K562 (cell line): ENCODE measurements at regions not wholly inside any gene's neighbourhood (a gene's known extent, or its start where the extent isn't known, plus 50 kb on each side); places are given as distances from the start of the nearest gene placed in this dataset.

ENCODE experiments used
- EGR1 ChIP-seq: fragments of 450-650 bp; conservative IDR thresholded peaks from 2 replicates; pipeline ENCODE4 v1.6.1; 2017; ENCODE audit warnings: mild to moderate bottlenecking
- FOXK1 ChIP-seq: sonication (generic); formaldehyde crosslinking; IDR thresholded peaks from 2 replicates; pipeline ENCODE4 v1.8.0; 2022; ENCODE audit warnings: missing genetic modification reagents, mild to moderate bottlenecking, borderline replicate concordance
- POLR2A ChIP-seq: fragments of 450-650 bp; conservative IDR thresholded peaks from 2 replicates; pipeline ENCODE4 v1.6.1; 2016
- RFX5 ChIP-seq: IDR thresholded peaks from 2 replicates; pipeline ENCODE4 v1.6.1; 2011; ENCODE audit warnings: low read depth, mild to moderate bottlenecking, improper control_type of control experiment, low read length
- SRSF9 ChIP-seq: fragments of 200-400 bp; formaldehyde crosslinking; IDR thresholded peaks from 2 replicates; pipeline ENCODE4 v1.6.1; 2017; ENCODE audit warnings: low read depth, low read length, borderline replicate concordance
- TF ChIP-seq, protein P1 (sequence below), 3 experiments: IDR thresholded peaks in 2 of 3; conservative IDR thresholded peaks in 1 of 3; 2 replicates each; pipeline ENCODE4 v1.5.1; 2011 to 2012; ENCODE audit warnings: low read length in 3 of 3, mild to moderate bottlenecking in 3 of 3, control low read depth in 2 of 3, improper control_type of control experiment in 1 of 3, inconsistent platforms in 1 of 3, low read depth in 1 of 3, mixed read lengths in 1 of 3, moderate library complexity in 1 of 3; ENCODE audit not compliant: insufficient read depth in 2 of 3

DNA sequence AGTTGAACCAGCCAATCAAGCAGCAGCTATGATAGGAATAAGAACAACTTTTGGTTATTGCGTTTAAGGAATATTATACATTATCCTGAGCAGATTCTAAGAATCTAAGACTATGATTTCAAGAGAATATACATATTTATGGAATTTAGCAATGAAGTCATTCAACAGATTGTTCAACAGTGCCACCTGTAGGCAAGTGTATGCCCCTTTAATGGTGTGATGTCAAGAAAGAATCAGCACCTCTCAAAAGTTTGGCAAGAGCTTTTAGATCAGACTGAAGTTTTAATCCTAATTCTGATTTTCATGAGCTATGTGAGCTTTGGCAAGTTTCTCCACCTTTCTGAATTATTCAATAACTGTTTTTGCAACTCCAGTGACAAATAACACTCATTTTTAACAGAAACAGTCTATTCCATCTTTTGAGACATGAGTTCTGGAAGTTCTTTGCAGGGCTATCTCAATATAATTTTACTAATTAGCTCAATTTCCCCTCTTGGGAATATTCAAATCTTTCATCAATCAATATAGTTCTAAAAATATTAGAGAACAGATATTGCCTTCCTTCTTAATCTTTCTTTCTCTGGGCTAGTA is 474.3 kb upstream of the TOM1L1 start:
- TF ChIP-seq RFX5 (no peak), POLR2A (no peak), EGR1 (no peak), FOXK1 (no peak), SRSF9 (no peak)
- TF ChIP-seq, protein P1, sequence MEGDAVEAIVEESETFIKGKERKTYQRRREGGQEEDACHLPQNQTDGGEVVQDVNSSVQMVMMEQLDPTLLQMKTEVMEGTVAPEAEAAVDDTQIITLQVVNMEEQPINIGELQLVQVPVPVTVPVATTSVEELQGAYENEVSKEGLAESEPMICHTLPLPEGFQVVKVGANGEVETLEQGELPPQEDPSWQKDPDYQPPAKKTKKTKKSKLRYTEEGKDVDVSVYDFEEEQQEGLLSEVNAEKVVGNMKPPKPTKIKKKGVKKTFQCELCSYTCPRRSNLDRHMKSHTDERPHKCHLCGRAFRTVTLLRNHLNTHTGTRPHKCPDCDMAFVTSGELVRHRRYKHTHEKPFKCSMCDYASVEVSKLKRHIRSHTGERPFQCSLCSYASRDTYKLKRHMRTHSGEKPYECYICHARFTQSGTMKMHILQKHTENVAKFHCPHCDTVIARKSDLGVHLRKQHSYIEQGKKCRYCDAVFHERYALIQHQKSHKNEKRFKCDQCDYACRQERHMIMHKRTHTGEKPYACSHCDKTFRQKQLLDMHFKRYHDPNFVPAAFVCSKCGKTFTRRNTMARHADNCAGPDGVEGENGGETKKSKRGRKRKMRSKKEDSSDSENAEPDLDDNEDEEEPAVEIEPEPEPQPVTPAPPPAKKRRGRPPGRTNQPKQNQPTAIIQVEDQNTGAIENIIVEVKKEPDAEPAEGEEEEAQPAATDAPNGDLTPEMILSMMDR (IDR thresholded peaks at IDR 0.05 in 2 of 3, conservative IDR thresholded peaks at IDR 0.05 in 1 of 3; ENCODE audit: insufficient read depth in 2 of 3, low read depth in 1 of 3, low read length in 3 of 3) = peak in 2 of 3 experiments; percentile 24 to 26; a peak in 1 of 6 replicates
